Ectodermal cell (in vitro differentiated cells): ENCODE measurements at regions not wholly inside any gene's neighbourhood (a gene's known extent, or its start where the extent isn't known, plus 50 kb on each side); places are given as distances from the start of the nearest gene placed in this dataset.

Source experiments
- H3K27ac ChIP-seq: 2 replicates; pipeline ENCODE4 v1.7.0; 2013; ENCODE audit warnings: mild to moderate bottlenecking, low read depth, low read length; ENCODE audit not compliant: insufficient read depth, poor library complexity, severe bottlenecking
- H3K27me3 ChIP-seq: 2 replicates; pipeline ENCODE4 v1.7.0; 2013; ENCODE audit warnings: mild to moderate bottlenecking, low read length; ENCODE audit not compliant: insufficient read depth, control insufficient read depth, poor library complexity, severe bottlenecking
- H3K36me3 ChIP-seq: one replicate; pipeline ENCODE4 v1.7.0; 2013; ENCODE audit warnings: low read length; ENCODE audit not compliant: control insufficient read depth, insufficient read depth
- H3K4me1 ChIP-seq: one replicate; pipeline ENCODE4 v1.7.0; 2013; ENCODE audit warnings: low read length; ENCODE audit not compliant: control insufficient read depth, insufficient read depth
- H3K4me3 ChIP-seq: 2 replicates; pipeline ENCODE4 v1.7.0; 2013; ENCODE audit warnings: low read depth, low read length, control low read depth; ENCODE audit not compliant: insufficient read depth
- H3K9me3 ChIP-seq: 2 replicates; pipeline ENCODE4 v1.7.0; 2013; ENCODE audit warnings: mild to moderate bottlenecking, low read length, moderate library complexity; ENCODE audit not compliant: control insufficient read depth
- WGBS, 2 experiments: methylation state at CpG; one replicate each; pipeline ENCODE4 v1.1.7; 2013; ENCODE audit warnings: missing lambda C conversion rate in 2 of 2; 5-methylcytosine and 5-hydroxymethylcytosine counted together

GRCh38 chr4:184544788-184545409, 70.5 kb upstream of the IRF2 start:
- no peaks in the 10 kb centered on the region for H3K27me3 ChIP-seq
- no peak overlapping the region for H3K4me3 ChIP-seq
- H3K9me3 ChIP-seq = no peaks in the 10 kb centered on the region
- 88 to 92% methylated on average over 4 of the region's 4 CpGs for WGBS, 2 experiments
- H3K27ac ChIP-seq = no peak overlapping the region
- H3K4me1 ChIP-seq = no peaks in the 10 kb centered on the region
- no peaks in the 10 kb centered on the region for H3K36me3 ChIP-seq

DNA sequence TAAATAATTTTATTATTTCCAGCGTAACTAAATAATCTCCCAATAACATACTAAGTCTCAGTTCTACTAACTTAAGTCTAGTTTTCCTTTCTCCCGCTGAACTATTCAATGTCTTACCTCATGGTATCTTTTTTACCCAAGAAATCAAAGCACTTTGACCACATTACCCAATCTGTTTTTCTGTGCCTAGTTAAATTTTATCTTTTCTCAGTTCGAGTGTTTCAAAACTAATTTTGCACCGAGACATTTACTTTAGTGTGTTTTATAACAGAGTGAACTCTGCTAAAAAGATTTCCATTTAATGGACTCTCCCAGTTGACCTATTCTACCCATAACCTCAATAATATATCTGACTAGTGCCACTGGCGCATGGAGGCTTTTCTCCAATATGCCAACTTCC, 67.6 kb upstream of the IRF2 start:
- H3K36me3 ChIP-seq = no peaks in the 10 kb centered on the region
- 93 to 95% methylated on average over 5 of the region's 5 CpGs for WGBS, 2 experiments
- H3K4me3 ChIP-seq = no peak overlapping the region
- H3K27me3 ChIP-seq = no peaks in the 10 kb centered on the region
- no peak overlapping the region for H3K27ac ChIP-seq
- no peaks in the 10 kb centered on the region for H3K9me3 ChIP-seq
- H3K4me1 ChIP-seq = no peaks in the 10 kb centered on the region

DNA sequence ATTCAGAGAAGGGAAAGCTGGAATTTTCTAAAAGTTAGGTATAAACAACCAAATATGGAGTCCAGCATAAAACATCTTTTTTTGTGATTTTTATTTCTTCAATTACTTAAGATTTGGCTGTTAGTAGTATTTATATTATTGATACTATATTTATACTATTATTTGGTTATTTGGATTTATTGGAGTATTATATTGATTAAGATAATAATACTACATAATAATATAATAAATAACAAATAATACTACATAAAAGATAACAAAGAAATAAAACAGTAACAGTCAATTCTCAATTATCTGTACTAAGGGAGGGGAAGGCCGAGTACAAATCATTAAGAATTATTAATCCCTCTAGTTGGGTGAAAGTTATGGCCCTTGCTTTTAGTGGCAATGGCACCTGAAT, 66.0 kb upstream of the IRF2 start:
- Histone ChIP-seq H3K27ac (no peak overlapping the region), H3K9me3 (no peaks in the 10 kb centered on the region), H3K4me1 (peaks cover 6% of the 10 kb centered on the region), H3K27me3 (no peaks in the 10 kb centered on the region), H3K4me3 (no peak overlapping the region), H3K36me3 (no peaks in the 10 kb centered on the region)
- 100% methylated on average over 1 of the region's 1 CpG; no CpG with 5 or more reads in 1 of the 2 experiments for WGBS, 2 experiments

DNA sequence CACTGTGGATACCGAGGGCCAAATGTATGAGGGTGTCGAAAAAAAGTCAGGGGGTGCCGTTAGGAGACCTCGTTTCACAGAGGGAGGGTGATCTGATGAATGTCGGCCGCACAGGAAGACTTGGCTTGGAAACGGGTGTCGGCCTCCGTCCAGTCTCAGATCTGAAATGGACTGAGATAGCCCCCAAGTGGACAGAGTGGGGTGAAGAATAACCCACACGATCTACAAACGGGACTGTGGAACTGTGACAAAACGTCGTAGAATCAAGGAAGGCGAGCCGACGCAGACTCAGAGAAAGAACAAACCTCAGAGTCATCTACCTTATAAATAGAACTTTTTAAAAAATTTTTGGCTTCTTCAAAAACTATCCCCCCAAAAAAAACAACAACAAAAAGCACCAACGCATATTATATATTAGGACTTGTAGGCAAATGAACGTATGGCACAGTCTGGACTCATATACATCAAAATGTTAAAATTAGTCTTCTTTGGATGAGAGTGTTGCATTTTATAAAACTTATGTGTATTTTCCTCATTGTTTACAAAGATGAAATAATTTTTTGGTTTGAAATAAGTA, 63.8 kb upstream of the IRF2 start:
- no peaks in the 10 kb centered on the region for H3K9me3 ChIP-seq
- 48% methylated on average over 16 of the region's 18 CpGs for WGBS, 2 experiments
- H3K27me3 ChIP-seq = no peaks in the 10 kb centered on the region
- no peaks in the 10 kb centered on the region for H3K36me3 ChIP-seq
- peaks cover 6% of the 10 kb centered on the region for H3K4me1 ChIP-seq
- H3K27ac ChIP-seq = no peak overlapping the region
- H3K4me3 ChIP-seq = peak overlapping the region; percentile 69

GRCh38 chr4:184537269-184538022, 63.1 kb upstream of the IRF2 start:
- Histone ChIP-seq H3K4me1 (peaks cover 6% of the 10 kb centered on the region), H3K27me3 (no peaks in the 10 kb centered on the region), H3K9me3 (no peaks in the 10 kb centered on the region), H3K4me3 (peak overlapping the region; percentile 69), H3K36me3 (no peaks in the 10 kb centered on the region), H3K27ac (no peak overlapping the region)
- WGBS, 2 experiments = 5 to 7% methylated on average over 26 to 29 of the region's 29 CpGs

DNA sequence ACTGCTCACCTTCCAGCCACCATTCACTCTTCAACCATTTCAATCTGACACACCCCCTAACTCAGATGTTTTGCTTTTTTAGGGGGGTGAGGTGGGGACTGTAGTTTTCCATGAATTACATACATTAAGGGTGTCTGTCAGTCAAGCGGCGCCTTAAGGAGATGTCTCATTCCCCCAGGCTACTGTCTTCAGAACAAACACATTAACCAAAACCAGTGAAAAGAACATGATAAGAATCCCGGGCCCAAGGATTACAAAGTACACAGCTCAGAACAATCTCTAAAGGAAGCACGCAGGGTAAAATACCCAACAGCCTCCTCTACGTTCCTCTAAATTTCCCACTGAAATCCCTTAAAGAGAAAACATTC, 62.5 kb upstream of the IRF2 start:
- H3K27me3 ChIP-seq = no peaks in the 10 kb centered on the region
- H3K27ac ChIP-seq = no peak overlapping the region
- H3K4me3 ChIP-seq = peak overlapping the region; percentile 69
- no peaks in the 10 kb centered on the region for H3K9me3 ChIP-seq
- WGBS, 2 experiments = 29 to 35% methylated on average over 5 of the region's 5 CpGs
- peaks cover 6% of the 10 kb centered on the region for H3K4me1 ChIP-seq
- H3K36me3 ChIP-seq = no peaks in the 10 kb centered on the region

- no peak overlapping the region for H3K27ac ChIP-seq
- peaks cover 6% of the 10 kb centered on the region for H3K4me1 ChIP-seq
- WGBS, 2 experiments = 77 to 80% methylated on average over 6 to 8 of the region's 10 CpGs
- H3K36me3 ChIP-seq = no peaks in the 10 kb centered on the region
- no peaks in the 10 kb centered on the region for H3K27me3 ChIP-seq
- peak overlapping the region; percentile 69 for H3K4me3 ChIP-seq
- H3K9me3 ChIP-seq = no peaks in the 10 kb centered on the region
Measured at GRCh38 chr4:184536065-184536880, 61.9 kb upstream of the IRF2 start.

GRCh38 chr4:184534511-184535391, 60.4 kb upstream of the IRF2 start:
- no peaks in the 10 kb centered on the region for H3K9me3 ChIP-seq
- no peak overlapping the region for H3K4me3 ChIP-seq
- WGBS, 2 experiments = 96 to 97% methylated on average over 5 of the region's 5 CpGs
- H3K36me3 ChIP-seq = no peaks in the 10 kb centered on the region
- H3K4me1 ChIP-seq = peaks cover 6% of the 10 kb centered on the region
- no peaks in the 10 kb centered on the region for H3K27me3 ChIP-seq
- no peak overlapping the region for H3K27ac ChIP-seq

DNA sequence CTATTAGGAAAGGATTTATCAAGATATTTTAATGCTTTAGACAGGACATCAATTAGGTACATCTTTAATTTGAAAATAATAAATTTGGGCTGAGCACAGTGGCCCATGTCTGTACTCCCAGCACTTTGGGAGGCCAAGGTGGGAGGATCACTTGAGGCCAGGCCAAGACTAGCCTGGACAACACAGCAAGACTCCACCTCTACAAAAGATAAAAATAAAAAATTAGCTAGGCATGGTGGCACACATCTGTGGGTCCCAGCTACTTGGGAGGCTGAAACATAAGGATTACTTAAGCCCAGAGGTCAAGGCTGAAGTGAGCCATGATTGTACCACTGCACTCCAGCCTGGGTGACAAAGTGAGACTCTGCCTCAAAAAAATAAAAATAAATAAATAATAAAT, 59.6 kb upstream of the IRF2 start:
- Histone ChIP-seq H3K36me3 (no peaks in the 10 kb centered on the region), H3K27me3 (no peaks in the 10 kb centered on the region), H3K4me3 (no peak overlapping the region), H3K9me3 (no peaks in the 10 kb centered on the region), H3K4me1 (peaks cover 6% of the 10 kb centered on the region), H3K27ac (no peak overlapping the region)
